ENCODE measurements at regions not wholly inside any gene's neighbourhood (a gene's known extent, or its start where the extent isn't known, plus 50 kb on each side); places are given as distances from the start of the nearest gene placed in this dataset.

- H3K36me3 ChIP-seq (ENCODE audit: control insufficient read depth, insufficient read depth, low read length), result no peaks in the 10 kb centered on the region
- DNase-seq, result no peak
These were observed 306.4 kb downstream of the RBM43 start for GRCh38 chr2:150955231-150955630.

GRCh38 chr2:150946831-150947230, 314.8 kb downstream of the RBM43 start:
- DNase-seq, result no peak
- Histone ChIP-seq H3K27me3 (replicated peaks; ENCODE audit: control insufficient read depth, insufficient read depth, low read length, poor library complexity, severe bottlenecking) (no peaks in the 10 kb centered on the region), H3K4me3 (ENCODE audit: insufficient read depth, low read depth, low read length, poor library complexity, severe bottlenecking) (no peak overlapping the region), H3K4me1 (ENCODE audit: control insufficient read depth, insufficient read depth, low read length, poor library complexity, severe bottlenecking) (no peaks in the 10 kb centered on the region), H3K27ac (ENCODE audit: insufficient read depth, low read length, poor library complexity, severe bottlenecking) (no peak overlapping the region), H3K36me3 (ENCODE audit: control insufficient read depth, insufficient read depth, low read length) (no peaks in the 10 kb centered on the region), H3K9me3 (ENCODE audit: control insufficient read depth, low read length) (no peaks in the 10 kb centered on the region)

More at GRCh38 chr2:150955231-150955630, 306.4 kb downstream of the RBM43 start:
- H3K4me3 ChIP-seq (ENCODE audit: insufficient read depth, low read depth, low read length, poor library complexity, severe bottlenecking), result no peak overlapping the region
- H3K27ac ChIP-seq (ENCODE audit: insufficient read depth, low read length, poor library complexity, severe bottlenecking), result no peak overlapping the region
- no peaks in the 10 kb centered on the region for H3K9me3 ChIP-seq (ENCODE audit: control insufficient read depth, low read length)
- no peaks in the 10 kb centered on the region for H3K4me1 ChIP-seq (ENCODE audit: control insufficient read depth, insufficient read depth, low read length, poor library complexity, severe bottlenecking)
- no peaks in the 10 kb centered on the region for H3K27me3 ChIP-seq (replicated peaks; ENCODE audit: control insufficient read depth, insufficient read depth, low read length, poor library complexity, severe bottlenecking)

- H3K27me3 ChIP-seq (replicated peaks; ENCODE audit: control insufficient read depth, insufficient read depth, low read length, poor library complexity, severe bottlenecking), result no peaks in the 10 kb centered on the region
- H3K36me3 ChIP-seq (ENCODE audit: control insufficient read depth, insufficient read depth, low read length), result no peaks in the 10 kb centered on the region
- H3K9me3 ChIP-seq (ENCODE audit: control insufficient read depth, low read length), result no peaks in the 10 kb centered on the region
- no peaks in the 10 kb centered on the region for H3K4me1 ChIP-seq (ENCODE audit: control insufficient read depth, insufficient read depth, low read length, poor library complexity, severe bottlenecking)
- no peak for DNase-seq
- no peak overlapping the region for H3K27ac ChIP-seq (ENCODE audit: insufficient read depth, low read length, poor library complexity, severe bottlenecking)
- no peak overlapping the region for H3K4me3 ChIP-seq (ENCODE audit: insufficient read depth, low read depth, low read length, poor library complexity, severe bottlenecking)
These were observed 317.3 kb downstream of the RBM43 start for GRCh38 chr2:150944315-150944714.

GRCh38 chr2:150939087-150939486, 322.6 kb downstream of the RBM43 start:
- H3K9me3 ChIP-seq (ENCODE audit: control insufficient read depth, low read length), result no peaks in the 10 kb centered on the region
- H3K4me1 ChIP-seq (ENCODE audit: control insufficient read depth, insufficient read depth, low read length, poor library complexity, severe bottlenecking), result no peaks in the 10 kb centered on the region
- no peak overlapping the region for H3K4me3 ChIP-seq (ENCODE audit: insufficient read depth, low read depth, low read length, poor library complexity, severe bottlenecking)
- H3K27me3 ChIP-seq (replicated peaks; ENCODE audit: control insufficient read depth, insufficient read depth, low read length, poor library complexity, severe bottlenecking), result no peaks in the 10 kb centered on the region
- DNase-seq, result no peak
- H3K27ac ChIP-seq (ENCODE audit: insufficient read depth, low read length, poor library complexity, severe bottlenecking), result no peak overlapping the region
- H3K36me3 ChIP-seq (ENCODE audit: control insufficient read depth, insufficient read depth, low read length), result no peaks in the 10 kb centered on the region

GRCh38 chr2:150938527-150938926, 323.1 kb downstream of the RBM43 start:
- Histone ChIP-seq H3K36me3 (ENCODE audit: control insufficient read depth, insufficient read depth, low read length) (no peaks in the 10 kb centered on the region), H3K27ac (ENCODE audit: insufficient read depth, low read length, poor library complexity, severe bottlenecking) (no peak overlapping the region), H3K27me3 (replicated peaks; ENCODE audit: control insufficient read depth, insufficient read depth, low read length, poor library complexity, severe bottlenecking) (no peaks in the 10 kb centered on the region), H3K4me1 (ENCODE audit: control insufficient read depth, insufficient read depth, low read length, poor library complexity, severe bottlenecking) (no peaks in the 10 kb centered on the region), H3K4me3 (ENCODE audit: insufficient read depth, low read depth, low read length, poor library complexity, severe bottlenecking) (no peak overlapping the region), H3K9me3 (ENCODE audit: control insufficient read depth, low read length) (no peaks in the 10 kb centered on the region)
- DNase-seq, result no peak

GRCh38 chr2:150937030-150937429, 324.6 kb downstream of the RBM43 start:
- no peak overlapping the region for H3K4me3 ChIP-seq (ENCODE audit: insufficient read depth, low read depth, low read length, poor library complexity, severe bottlenecking)
- no peaks in the 10 kb centered on the region for H3K27me3 ChIP-seq (replicated peaks; ENCODE audit: control insufficient read depth, insufficient read depth, low read length, poor library complexity, severe bottlenecking)
- no peaks in the 10 kb centered on the region for H3K9me3 ChIP-seq (ENCODE audit: control insufficient read depth, low read length)
- no peaks in the 10 kb centered on the region for H3K36me3 ChIP-seq (ENCODE audit: control insufficient read depth, insufficient read depth, low read length)
- no peak overlapping the region for H3K27ac ChIP-seq (ENCODE audit: insufficient read depth, low read length, poor library complexity, severe bottlenecking)
- no peak for DNase-seq
- H3K4me1 ChIP-seq (ENCODE audit: control insufficient read depth, insufficient read depth, low read length, poor library complexity, severe bottlenecking), result no peaks in the 10 kb centered on the region

- no peaks in the 10 kb centered on the region for H3K36me3 ChIP-seq (ENCODE audit: control insufficient read depth, insufficient read depth, low read length)
- H3K27me3 ChIP-seq (replicated peaks; ENCODE audit: control insufficient read depth, insufficient read depth, low read length, poor library complexity, severe bottlenecking), result no peaks in the 10 kb centered on the region
- no peaks in the 10 kb centered on the region for H3K4me1 ChIP-seq (ENCODE audit: control insufficient read depth, insufficient read depth, low read length, poor library complexity, severe bottlenecking)
- no peak for DNase-seq
- no peaks in the 10 kb centered on the region for H3K9me3 ChIP-seq (ENCODE audit: control insufficient read depth, low read length)
- H3K27ac ChIP-seq (ENCODE audit: insufficient read depth, low read length, poor library complexity, severe bottlenecking), result no peak overlapping the region
- no peak overlapping the region for H3K4me3 ChIP-seq (ENCODE audit: insufficient read depth, low read depth, low read length, poor library complexity, severe bottlenecking)
These were observed 330.2 kb downstream of the RBM43 start for GRCh38 chr2:150931451-150931850.

GRCh38 chr2:150925611-150926010, 336.1 kb downstream of the RBM43 start:
- H3K27me3 ChIP-seq (replicated peaks; ENCODE audit: control insufficient read depth, insufficient read depth, low read length, poor library complexity, severe bottlenecking), result peaks cover 2% of the 10 kb centered on the region
- no peak for DNase-seq
- H3K4me1 ChIP-seq (ENCODE audit: control insufficient read depth, insufficient read depth, low read length, poor library complexity, severe bottlenecking), result no peaks in the 10 kb centered on the region
- H3K36me3 ChIP-seq (ENCODE audit: control insufficient read depth, insufficient read depth, low read length), result no peaks in the 10 kb centered on the region
- no peak overlapping the region for H3K27ac ChIP-seq (ENCODE audit: insufficient read depth, low read length, poor library complexity, severe bottlenecking)
- H3K4me3 ChIP-seq (ENCODE audit: insufficient read depth, low read depth, low read length, poor library complexity, severe bottlenecking), result no peak overlapping the region
- no peaks in the 10 kb centered on the region for H3K9me3 ChIP-seq (ENCODE audit: control insufficient read depth, low read length)

GRCh38 chr2:150924878-150925277, 336.8 kb downstream of the RBM43 start:
- Histone ChIP-seq H3K36me3 (ENCODE audit: control insufficient read depth, insufficient read depth, low read length) (no peaks in the 10 kb centered on the region), H3K9me3 (ENCODE audit: control insufficient read depth, low read length) (no peaks in the 10 kb centered on the region), H3K27ac (ENCODE audit: insufficient read depth, low read length, poor library complexity, severe bottlenecking) (no peak overlapping the region), H3K4me3 (ENCODE audit: insufficient read depth, low read depth, low read length, poor library complexity, severe bottlenecking) (no peak overlapping the region), H3K4me1 (ENCODE audit: control insufficient read depth, insufficient read depth, low read length, poor library complexity, severe bottlenecking) (no peaks in the 10 kb centered on the region), H3K27me3 (replicated peaks; ENCODE audit: control insufficient read depth, insufficient read depth, low read length, poor library complexity, severe bottlenecking) (peaks cover 2% of the 10 kb centered on the region)
- DNase-seq, result no peak

- no peak overlapping the region for H3K4me3 ChIP-seq (ENCODE audit: insufficient read depth, low read depth, low read length, poor library complexity, severe bottlenecking)
- H3K4me1 ChIP-seq (ENCODE audit: control insufficient read depth, insufficient read depth, low read length, poor library complexity, severe bottlenecking), result no peaks in the 10 kb centered on the region
- no peak overlapping the region for H3K27ac ChIP-seq (ENCODE audit: insufficient read depth, low read length, poor library complexity, severe bottlenecking)
- H3K27me3 ChIP-seq (replicated peaks; ENCODE audit: control insufficient read depth, insufficient read depth, low read length, poor library complexity, severe bottlenecking), result peaks cover 2% of the 10 kb centered on the region
- H3K36me3 ChIP-seq (ENCODE audit: control insufficient read depth, insufficient read depth, low read length), result no peaks in the 10 kb centered on the region
- no peak for DNase-seq
- H3K9me3 ChIP-seq (ENCODE audit: control insufficient read depth, low read length), result no peaks in the 10 kb centered on the region
These were observed 341.8 kb downstream of the RBM43 start for GRCh38 chr2:150919901-150920300.

Data from effector memory CD4-positive, alpha-beta T cell (primary cell).